ACHN (cell line): ENCODE measurements at regions not wholly inside any gene's neighbourhood (a gene's known extent, or its start where the extent isn't known, plus 50 kb on each side); places are given as distances from the start of the nearest gene placed in this dataset.
"Not testable (repeated sequence)": the region's sequence is repeated elsewhere in the genome, so short reads cannot be mapped to it uniquely, and the experiment has no call there.

Experiments
- DNase-seq: peaks from one replicate; pipeline ENCODE4 v3.0.0-alpha.2; 2015
- in situ Hi-C: cut with HindIII; loops from 2 replicates; pipeline ENCODE4 v1.10.0; 2017; ENCODE audit warnings: low sequenced_read_pairs, low pct_ligation_motif_present, low pct_unique_long_range_greater_than_20kb

DNA sequence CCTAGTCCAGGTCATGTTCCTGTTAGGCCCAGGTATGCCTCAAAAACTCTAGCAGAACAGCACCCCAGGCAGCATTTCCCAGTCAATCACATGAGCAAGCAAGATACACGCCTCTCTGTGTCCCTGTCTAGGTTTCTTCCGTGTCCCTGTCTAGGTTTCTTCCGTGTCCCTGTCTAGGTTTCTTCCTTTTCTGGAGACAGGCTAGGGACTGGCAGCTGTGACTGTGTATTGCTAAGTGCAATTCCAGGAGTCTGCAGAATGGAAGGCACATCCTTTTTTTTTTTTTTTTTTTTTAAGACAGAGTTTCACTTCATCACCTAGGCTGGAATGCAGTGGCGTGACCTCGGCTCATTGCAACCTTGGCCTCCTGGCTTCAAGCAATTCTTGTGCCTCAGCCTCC, 77.6 kb downstream of the SETD4 start:
- in situ Hi-C loops = no loop called here

DNA sequence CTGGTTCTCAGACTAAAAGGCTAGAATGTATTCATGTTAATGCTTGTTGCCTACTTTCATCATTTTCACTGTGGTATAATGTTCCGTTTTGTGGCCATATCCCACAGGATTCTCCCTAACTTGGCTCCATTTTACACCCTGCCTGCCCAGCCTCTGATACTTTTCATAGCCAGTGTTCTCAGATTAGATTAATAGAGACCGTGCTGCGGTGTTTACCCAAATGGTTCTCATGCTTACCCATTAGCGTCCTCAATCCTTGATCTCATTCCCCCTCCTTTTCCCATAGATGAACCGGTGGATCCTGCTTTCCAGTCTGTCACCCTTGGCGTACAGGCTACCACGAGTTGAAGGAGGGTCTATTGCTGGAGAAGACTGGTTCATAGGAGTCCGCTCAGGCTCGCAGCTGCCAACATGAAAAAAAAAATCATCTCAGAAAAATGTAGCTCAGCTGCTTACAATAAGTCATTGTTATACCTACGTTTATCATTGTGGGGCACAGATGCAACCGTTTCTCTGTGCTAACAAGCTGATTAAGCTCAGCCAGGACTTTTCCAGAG, 78.7 kb downstream of the SETD4 start:
- DNase-seq = no peak
- in situ Hi-C loops = no loop called here

More for the DNA sequence above, 77.6 kb downstream of the SETD4 start:
- no peak for DNase-seq

DNA sequence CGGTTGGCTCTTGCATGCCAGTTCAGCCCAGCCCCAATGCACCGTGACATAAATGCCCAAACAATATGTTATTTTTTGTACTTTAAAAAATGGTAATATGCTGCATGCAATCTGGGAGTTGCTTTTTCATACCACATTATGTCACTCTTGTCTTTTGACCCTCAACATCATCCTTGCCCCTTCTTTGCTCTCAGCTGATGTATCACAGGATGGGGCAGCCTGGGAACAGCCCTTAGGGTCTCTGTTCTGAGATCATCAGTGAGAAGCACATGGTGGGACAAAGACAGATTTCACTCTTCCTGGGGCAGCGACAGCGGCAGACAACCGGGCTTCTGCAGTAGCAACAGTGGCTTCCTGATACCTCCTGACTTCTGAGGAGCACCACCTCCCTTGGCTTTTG, 79.5 kb downstream of the SETD4 start:
- in situ Hi-C loops = no loop called here
- DNase-seq = no peak

DNA sequence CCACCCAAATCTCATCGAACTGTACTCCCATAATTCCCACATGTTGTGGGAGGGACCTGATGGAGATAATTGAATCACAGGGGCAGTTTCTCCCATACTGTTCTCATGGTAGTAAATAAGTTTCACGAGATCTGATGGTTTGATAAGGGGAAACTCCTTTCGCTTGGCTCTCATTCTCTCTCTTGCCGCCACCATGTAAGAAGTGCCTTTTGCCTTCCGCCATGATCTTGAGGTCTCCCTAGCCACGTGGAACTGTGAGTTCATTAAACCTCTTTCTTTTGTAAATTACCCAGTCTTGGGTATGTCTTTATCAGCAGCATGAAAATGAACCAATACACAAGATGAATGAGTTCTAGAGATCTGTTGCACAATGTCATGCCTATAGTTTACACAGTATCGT, 82.5 kb downstream of the SETD4 start:
- in situ Hi-C loops = not testable (repeated sequence)

DNA sequence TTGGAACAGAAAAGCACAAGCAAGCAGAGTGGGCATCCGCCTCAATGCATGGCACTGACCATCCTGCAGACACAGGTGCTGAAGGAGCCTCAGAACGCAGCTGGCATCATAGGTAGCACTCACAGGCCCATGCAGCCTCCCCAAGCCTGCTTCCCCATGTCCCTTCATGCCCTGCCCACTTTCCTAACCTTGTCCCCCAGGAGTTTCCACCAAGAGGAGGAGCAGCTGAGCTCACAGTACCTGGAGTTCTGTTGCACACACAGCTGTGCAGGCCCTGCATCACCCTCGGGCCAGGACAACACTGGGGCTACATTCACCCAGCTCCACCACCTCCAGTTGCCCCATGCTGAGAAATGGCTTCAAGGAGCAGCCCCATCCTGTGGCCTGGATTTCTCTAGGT, 83.4 kb downstream of the SETD4 start:
- no peak for DNase-seq
- in situ Hi-C loops = no loop called here

More for the DNA sequence above, 82.5 kb downstream of the SETD4 start:
- not testable (repeated sequence) for DNase-seq

DNA sequence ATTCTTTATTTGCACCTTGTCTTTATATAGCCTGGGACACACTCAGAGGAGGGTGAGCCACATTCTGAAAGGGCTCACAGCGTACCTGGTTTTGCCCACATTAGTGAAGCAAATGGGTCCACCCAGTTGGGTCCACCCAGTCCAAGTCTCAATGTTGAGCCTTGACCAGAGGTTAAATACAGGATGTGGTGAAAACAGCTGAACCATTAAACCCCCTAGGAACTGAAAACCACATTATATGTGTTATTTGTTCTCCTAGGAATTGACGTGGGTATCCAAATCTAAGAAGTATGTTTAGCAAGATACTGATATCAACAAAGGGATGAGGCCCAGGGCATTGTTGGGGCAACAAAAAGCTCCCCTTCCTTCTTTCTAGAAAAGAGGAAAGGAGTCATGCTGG, 83.8 kb downstream of the SETD4 start:
- in situ Hi-C loops = no loop called here
- no peak for DNase-seq

DNA sequence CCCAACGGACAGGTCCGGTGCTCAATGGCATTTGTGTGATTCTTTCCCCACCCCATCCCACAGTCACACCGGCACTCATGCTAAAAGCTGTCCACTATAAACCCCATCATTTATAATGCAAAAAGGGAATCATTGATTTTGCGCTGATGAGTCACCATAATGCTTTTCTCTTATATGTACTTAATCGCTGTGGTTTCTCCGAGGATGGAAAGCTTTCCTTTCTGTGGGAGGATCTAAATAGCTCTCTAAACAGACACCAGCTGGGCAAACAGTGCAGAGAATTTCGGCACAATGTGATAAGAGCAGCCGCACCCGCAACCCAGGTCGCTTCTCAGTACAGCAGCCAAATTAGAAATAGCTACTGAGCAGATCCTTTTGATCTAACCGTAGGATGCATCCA, 85.6 kb downstream of the SETD4 start:
- in situ Hi-C loops = no loop called here

DNA sequence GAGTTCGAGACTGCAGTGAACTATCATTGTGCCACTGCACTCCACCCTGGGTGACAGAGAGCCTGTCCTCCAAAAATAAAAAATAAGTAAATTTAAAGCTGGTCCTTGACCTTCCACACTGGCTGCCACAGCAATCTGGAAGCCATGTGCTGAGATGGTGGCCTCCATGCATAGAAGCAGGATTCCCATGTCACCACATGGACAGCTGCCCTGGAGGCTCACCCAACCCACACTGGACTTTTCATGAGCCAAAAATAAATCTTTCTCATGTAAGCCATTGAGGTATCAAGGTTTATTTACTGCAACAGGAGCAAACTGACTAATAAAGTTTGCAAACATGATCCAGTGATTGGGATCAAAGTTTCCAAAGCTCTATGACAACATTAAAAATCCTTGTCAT, 88.5 kb downstream of the SETD4 start:
- no peak for DNase-seq
- in situ Hi-C loops = no loop called here

More for the DNA sequence above, 85.6 kb downstream of the SETD4 start:
- DNase-seq = no peak

DNA sequence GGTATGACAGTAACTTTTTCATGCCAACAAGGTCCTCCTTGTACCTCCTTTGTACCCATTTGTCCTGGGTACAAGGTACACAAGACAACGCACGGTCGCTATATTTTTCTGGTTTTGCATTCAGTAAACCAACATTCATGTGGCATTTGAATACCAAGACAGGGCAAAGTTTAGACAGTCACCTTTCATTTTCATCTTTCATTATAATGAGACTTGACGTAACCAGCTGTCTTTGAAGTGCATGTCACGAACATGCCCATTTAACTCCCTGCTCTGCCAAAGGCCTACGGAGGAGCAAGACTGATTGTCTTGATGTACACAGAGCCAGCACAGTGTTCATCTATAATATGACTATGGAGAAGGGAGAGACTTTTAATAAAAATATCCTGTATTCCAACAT, 91.0 kb downstream of the SETD4 start:
- in situ Hi-C loops = no loop called here
- DNase-seq = no peak

DNA sequence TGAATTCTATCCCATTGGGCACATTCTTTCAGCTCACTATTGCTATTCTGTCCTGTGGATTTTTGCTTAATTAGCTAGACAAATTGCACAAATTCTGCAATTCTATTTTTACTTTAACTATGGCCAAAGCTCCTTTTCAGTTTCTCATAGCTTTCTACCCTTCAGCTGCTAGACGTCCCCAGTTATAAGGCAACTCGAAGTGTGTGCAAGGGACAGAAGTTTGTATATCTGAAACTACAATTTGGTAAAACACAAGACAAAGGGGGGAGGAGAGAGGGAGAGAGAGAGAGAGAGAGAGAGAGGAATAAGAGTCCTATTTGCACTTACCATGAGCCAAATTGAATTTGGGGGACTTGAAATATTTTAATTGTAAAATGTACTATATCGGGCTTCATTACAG, 91.8 kb downstream of the SETD4 start:
- DNase-seq = no peak

DNA sequence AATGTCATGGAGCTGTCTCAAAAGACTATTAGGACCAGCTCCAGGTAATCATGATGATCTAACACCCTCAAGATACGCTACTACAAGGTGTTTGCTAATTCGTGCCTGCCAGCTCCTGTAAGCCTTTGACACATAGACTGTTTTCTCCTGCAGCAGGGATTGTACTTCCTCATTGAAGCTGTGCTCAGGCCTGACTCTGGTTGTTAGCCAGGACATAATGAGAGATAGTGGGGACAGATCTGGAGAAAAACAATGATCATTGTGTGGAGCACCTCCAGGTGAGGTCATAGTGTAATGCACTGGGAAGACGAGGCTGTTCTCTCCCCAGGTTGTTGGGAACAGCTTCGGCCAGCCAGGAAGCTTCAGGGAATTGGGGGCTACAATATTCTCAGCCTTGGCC, 94.6 kb downstream of the SETD4 start:
- in situ Hi-C loops = no loop called here
- DNase-seq = no peak

More for the DNA sequence above, 91.8 kb downstream of the SETD4 start:
- in situ Hi-C loops = no loop called here

DNA sequence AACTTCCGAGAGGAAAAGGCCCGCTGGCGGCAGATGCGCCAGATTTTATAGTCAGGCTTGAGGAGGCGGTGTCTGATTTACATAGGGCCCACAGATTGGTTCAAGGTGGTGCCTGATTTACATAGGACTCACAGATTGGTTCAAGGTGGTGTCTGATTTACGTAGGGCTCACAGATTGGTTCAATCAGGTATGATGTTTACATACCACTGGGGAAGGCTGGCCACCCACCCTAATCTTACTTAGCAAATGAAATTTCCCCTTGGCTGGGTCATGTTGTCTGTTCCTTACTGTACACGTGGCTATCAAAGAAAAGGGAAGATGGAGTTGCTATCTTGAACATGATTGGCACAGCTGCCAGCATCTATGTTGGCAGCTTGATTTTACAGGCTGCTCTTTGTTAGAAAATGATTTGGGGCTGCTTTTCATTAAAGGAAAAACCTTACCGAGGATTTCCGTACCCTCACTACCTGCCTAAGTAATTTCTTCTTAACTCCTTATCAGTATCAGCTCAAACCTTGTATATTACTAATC, 96.3 kb downstream of the SETD4 start:
- DNase-seq = peak; percentile 85
- in situ Hi-C loops = no loop called here

DNA sequence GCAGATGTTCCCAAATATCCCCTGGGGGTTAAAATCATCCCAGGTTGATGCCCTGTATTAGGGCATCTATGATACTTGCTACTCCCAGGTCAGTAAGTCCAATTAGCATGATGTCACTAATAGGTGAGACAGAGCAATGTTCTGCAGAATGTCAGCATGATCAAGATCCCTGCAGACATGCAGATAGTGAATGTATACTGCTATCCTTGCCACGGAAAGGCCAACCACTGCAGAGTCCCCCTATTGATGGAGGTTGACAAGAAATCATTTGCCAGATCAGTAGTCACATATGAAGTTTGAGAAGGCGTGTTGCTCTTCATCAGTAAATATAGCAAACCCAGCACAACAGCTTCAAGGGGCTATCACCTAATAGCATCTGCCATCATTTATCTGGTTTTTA, 97.4 kb downstream of the SETD4 start:
- DNase-seq = no peak
- in situ Hi-C loops = no loop called here

DNA sequence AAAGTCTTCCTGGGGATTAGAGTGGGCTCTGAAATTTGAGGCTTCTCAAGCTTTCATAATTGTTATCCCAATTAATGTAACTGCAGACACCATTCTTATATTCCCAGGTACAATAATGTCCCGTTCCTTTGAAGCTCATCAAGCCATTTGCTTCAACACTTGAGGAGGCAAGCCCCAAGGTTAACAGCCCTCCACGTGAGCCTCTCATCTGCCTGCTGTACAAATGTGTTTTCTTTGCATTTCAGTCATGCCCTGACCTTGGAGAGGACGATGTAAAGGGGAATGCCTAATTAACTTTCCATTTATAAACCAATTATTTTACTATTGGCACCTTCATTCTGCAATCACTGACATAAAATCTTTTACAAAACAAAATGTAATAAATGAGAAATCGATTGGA, 106.3 kb downstream of the SETD4 start:
- in situ Hi-C loops = no loop called here
- no peak for DNase-seq

DNA sequence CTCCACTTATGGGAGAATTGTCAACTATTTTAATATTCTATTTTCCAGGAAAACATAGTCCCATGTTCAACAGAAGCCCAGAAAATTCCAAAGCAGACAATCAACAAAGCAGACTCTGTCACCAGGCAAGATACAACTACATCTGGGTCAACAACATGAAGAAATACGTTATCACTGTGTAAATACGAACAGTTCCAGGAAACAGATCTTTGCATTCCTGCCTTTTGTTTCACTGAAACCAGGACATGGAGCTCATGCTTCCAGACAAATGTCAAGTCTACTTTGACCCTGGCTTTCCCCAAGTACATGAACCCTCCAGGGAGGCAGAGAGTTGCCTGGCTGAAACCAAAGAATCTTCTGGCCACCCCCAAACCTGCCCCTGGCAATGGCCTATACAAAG, 106.7 kb downstream of the SETD4 start:
- in situ Hi-C loops = no loop called here
- DNase-seq = no peak

DNA sequence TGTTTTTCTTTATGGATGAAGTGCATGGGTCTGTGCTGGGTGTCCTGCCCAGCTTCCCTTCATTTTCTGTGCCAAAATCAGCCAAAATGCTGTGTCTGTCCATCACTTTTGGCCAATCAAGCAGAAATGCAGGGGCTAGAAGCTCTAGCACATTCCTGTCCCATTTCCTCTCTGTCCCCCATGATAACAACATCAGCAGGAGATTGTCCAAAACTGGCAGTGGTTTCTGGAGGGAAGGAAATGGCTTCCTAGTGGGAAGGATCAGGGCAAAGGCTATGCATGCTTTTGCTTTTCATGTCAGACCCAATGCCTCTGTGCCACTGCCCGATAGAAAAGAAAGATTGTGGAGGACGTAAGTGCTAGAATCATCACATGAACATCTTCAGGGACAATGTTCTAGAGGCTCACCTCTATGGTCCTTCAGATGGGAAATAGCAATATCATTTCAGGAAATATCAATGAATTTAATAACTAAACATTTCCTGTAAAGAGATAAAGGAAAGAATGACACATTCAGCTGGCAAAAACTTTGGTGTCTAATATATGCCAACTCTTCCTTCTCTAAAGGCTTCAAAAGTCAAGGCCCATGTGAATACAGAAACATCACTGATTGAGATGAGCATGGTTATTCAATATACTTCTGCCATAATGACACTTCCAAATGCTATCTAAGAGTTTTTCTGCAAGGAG, 107.5 kb downstream of the SETD4 start:
- DNase-seq = no peak
- in situ Hi-C loops = no loop called here

DNA sequence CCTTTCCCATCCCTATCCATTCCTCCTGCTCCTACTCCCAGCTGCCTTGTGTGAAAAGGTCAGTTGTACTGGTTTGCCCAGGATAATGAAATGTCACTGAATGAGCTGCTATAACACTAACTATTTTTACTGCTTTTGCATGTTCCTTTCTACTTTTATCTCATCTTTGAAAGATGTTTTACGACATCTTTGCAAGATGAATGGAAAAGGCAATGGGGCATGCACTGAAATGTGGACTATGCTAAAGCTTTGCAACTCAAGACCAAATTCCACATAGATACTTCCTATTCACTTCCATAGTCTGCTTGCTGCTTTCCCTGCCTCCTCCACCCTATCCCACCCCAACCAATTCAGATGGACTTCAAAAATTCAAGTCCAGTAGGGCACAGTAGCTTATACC, 111.3 kb downstream of the SETD4 start:
- DNase-seq = no peak
- in situ Hi-C loops = no loop called here

DNA sequence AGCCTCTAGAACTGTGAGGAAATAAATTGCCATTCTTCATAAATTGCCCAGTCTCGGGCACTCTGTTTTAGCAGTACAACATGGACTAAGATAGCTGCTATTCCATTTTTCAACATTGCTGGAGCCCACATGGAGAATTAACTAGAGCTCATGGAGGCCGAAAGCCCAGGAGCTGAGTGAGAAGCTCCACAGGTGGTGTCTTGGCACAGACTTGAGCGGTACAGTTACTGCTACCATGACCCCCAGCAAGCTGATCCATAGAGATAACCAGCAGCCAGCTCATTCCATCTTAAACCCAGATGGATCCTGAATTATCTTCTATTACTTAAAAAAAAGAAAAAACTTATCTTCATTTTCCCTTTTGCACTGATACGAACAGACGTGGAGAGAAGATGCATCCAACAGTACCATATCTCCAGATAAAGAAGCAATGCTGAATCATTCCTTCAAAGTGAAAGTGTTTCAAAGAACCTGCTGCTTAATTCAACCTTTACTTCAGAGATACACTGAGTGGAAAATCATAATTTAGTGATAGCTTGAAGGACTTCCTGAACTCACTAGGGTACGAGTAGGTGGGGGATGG, 115.1 kb downstream of the SETD4 start:
- in situ Hi-C loops = no loop called here
- no peak for DNase-seq

DNA sequence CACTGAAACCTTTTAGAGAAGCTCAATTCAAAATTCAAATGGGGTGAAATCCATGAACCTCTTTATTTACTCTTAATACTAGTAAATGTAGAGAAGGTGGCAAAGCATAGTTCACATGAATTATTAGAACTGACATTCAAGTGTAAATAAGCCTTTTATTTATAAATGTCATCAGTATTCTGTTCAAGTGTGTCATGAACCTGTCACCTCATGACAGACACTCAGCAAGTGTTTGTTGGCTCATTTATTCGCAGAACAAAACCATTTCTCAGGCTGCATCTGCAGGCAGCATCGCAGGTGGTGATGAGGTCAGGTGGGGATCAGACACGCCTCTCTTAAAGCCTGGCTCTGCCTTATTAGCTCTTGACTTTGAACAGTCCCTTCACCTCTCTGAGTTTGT, 116.6 kb downstream of the SETD4 start:
- no peak for DNase-seq
- in situ Hi-C loops = no loop called here
